Activated CD4-positive, alpha-beta T cell treated with anti-CD3 and anti-CD28 coated beads for 4 hours (primary cell): ENCODE measurements at regions not wholly inside any gene's neighbourhood (a gene's known extent, or its start where the extent isn't known, plus 50 kb on each side); places are given as distances from the start of the nearest gene placed in this dataset.
"Not testable (repeated sequence)": the region's sequence is repeated elsewhere in the genome, so short reads cannot be mapped to it uniquely, and the experiment has no call there.

Source experiments
- DNase-seq, 2 donors: peaks; one replicate each; pipeline ENCODE4 v3.0.0-alpha.2; 2020

DNA sequence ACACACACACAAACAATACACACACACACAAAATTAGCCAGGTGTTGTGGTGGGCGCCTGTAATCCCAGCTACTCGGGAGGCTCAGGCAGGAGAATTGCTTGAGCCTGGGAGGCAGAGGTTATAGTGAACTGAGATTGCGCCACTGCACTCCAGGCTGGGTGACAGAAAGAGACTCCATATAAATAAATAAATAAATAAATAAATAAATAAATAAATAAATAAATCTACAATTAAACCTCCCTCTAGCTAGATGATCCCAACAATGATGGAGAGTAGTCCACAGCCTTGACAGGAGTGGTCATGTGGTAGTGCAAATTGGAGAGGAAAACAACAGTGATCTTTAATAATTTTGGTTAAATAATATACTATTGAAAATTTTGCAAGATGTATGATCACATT, 1739.0 kb upstream of the C9orf72 start:
- no peak for DNase-seq

DNA sequence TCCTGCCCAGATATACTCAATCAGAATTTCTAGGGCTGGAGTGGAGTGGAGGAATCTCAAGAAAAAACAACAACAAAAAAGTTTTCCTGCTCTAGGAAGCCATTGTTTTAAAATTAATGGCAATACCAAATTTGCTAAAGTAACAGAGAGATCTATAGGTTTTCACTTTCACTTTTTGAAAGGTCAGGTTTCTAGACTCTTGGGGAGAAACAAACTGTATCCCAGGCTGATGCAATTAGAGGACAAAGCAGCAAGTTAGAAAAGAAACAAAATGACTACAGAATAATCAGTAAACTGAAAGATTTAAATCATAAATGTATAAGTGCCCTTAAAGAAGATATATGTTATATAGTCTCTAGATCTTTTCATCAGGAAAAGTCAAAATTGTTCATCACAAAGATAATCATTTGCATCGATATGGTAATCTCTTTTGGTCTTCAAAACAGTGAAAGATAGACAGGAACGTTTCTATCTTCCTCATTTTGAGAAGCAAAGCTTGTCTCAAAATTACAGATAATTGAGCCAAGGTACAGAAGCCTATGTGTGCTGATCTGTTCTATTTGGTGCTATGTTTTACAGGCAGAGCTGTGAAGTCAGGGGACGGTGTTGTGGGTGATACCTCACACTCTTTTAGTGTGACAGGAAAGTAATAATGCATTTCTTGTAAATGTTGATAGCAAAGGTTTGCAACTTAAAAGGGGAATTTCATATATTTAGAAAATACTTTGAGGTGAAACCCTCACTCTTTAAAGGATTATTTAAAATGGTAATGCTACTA, 1746.6 kb upstream of the C9orf72 start:
- no peak for DNase-seq

DNA sequence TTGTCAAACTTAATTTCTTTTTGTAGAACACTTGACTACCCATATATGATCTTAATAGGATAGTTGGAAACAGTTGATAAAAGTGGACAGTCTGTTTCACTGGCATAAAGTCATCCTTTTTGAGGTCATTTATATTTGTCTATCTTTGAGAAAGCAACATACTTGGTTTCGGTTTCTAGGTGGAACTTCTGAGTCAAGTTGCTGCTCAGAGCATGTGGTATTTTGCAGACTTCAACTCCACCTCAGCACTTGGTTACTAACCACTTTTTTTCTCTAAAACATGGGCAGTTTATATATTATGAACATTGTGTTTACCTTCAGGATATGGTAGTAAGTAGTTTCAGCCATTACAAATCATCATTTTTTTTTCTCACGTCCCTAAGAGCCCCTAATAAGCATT, 1749.0 kb upstream of the C9orf72 start:
- no peak for DNase-seq

DNA sequence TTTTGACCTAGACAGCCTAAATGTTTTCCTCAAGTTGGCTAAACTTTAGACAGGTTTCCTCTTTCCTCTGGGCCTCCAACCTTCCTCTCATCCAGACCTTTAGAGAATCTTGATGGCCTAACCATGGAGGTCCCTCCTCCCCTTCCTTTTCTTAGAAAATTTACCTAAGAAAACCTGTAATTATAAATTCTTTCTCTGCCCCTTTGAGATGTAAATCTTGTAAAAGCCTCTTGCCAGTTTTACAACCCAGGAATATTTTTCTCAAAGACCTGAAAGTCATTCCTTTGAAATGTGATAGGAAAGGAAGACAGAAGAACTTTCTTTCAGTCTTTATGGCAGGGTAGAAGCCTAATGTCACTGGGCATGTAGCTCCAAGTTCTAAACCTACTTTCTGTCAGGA, 1752.6 kb upstream of the C9orf72 start:
- no peak for DNase-seq

DNA sequence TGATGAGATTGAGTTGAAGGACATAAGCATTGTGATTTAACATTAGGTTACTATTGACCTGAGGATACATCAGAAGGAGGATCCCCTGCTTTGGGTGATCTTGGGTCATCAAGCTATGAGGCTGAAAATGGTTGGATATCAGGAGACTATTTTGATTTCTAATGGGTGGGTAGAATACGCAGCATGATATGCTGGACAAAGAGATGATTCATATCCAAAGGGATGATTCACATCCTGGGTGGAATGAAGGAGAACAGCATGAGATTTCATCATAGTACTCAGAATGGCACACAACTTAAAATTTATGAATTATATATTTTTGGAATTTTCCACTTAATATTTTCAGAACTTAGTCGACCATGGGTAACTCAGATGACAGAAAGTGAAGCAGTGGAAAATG, 1759.5 kb upstream of the C9orf72 start:
- no peak for DNase-seq

DNA sequence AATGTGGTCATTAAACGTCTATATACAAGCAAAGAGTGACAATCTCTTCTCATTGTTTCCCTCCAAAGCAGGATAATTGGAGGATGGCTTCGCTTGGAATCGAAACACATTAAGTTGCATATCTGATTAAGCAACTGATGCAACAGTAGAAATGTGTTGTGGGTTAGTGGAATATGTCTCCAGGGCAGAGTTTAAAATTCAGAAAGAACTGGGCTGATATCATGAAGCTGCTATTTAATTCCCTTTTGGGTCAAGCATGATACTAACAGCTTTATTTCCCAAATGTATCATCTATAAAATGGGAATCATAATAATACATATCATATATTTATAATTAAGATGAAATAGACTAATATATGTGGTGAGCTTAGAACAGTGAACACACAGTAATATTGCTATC, 1763.0 kb upstream of the C9orf72 start:
- DNase-seq = no peak

DNA sequence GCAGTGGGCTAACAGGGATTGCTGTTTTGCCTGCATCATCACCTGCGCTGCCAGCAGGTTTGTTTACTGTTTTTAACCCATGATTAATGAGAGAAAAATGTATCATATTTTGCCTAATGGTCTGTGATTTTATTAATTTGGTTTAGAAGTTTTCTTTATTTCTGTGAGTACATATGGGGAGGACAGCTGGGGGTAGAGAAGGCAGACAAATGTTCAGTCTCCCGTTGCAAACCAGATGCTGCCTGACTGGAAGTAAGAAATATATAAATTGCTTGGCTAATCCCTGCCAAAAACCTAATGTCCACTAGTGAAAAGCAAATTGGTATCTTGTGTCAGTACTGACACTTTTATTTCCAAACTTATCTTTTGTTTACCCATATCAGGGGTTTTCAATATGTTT, 1766.1 kb upstream of the C9orf72 start:
- no peak for DNase-seq

DNA sequence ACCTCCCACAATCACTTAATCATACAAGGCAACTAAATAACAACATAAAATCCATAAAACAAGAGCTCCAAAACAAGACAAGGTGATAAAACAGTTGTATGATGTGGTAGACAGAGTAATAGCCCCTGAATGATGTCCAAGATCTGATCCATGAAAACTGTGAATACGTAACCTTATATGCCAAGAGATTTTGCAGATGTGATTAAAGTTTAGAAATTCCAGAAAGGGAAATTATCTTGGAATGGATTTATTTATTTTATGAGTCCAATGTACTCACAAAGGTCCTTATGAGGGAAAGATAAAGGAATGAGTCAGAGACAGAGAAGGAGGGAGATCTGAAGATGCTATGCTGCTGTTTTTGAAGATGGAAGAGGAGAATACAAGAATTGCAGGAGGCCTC, 1775.7 kb upstream of the C9orf72 start:
- DNase-seq = no peak

DNA sequence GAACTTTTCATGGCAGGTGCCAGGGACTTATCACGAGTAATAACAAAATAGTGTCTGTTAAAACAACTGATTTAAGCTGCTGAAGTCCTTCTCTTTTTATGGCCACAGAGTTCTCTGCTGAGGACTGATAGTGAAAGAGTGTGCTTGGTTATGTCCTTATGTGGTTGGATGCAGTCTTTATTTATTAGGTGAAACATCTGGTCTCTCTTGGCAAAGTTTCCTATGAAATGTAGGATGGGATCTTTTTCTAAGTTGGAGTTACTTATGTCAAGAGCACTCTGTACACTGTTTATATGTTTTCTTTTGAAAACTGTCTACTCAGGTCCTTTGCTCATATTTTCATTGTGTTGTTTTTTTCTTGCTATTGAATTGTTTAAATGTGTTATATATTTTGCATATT, 1816.1 kb upstream of the C9orf72 start:
- no peak for DNase-seq

DNA sequence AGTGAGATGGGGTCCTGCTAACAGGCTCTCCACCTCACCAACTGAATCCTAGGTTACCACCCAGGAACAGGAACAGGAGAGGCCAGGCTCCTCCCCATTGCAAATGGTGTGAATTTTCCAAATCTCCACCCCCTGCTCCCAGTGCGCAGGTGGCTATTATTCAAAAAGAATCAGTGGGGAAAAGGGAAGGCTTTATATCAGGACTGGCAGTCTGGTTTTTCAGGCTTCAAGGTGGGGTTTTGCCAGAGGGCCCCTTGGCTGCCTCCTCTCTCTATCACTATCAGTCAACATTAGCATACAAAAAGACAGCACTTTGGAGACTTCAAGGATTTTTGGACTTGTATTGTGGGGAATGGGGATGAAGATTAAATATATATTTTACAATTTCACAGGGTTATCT, 1817.6 kb upstream of the C9orf72 start:
- no peak for DNase-seq

DNA sequence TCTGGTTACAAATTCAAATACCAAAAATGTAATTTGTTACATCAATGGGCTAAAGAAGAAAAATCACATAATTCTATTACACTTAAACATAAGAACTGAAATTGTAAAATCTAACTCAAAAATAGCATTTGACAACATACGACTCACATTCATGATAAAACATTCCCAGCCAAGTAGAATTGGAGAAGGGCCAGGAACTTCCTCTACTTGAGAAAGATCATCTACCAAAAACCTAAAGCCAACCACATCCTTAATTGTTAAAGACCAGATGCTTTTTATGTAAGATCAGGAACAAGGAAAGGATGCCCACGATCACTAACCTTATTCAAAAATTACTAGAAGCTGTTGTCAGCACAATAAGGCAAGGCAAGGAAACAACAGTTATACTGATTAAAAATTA, 1819.8 kb upstream of the C9orf72 start:
- DNase-seq = no peak

DNA sequence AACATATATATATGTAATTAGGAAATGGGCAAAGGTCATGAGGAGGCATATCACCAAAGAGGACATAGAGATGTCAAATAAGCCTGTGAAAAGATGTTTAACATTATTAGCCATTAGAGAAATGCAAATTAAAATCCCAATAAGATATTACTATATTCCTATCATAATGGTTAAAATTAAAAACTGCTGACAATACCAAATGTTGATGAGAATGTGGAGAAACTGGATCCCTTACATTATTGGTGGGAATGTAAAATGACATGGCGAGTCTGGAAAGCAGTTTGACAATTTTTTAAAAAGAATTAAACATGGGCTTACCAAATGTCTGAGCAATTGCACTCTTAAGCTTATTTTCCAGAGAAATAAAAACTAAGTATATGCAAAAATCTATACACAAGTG, 1821.6 kb upstream of the C9orf72 start:
- DNase-seq = no peak

DNA sequence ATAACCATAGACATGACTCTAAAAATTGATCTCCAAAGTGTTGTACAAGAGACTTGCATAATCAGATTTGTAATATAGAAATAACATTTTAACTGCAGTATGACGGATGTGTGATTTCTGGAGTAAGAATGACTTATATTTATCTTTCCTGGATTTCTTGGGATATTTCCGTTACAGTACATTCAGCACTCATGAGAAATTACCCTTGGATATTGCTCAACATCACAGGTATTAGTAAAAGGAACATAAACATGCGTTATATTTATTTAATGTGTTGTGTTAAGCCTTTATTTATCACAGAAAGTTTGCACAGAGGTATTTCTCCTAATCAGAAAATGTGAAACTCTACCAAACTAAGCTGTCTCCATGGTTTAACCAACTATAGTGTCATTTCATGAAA, 1823.9 kb upstream of the C9orf72 start:
- DNase-seq = no peak

DNA sequence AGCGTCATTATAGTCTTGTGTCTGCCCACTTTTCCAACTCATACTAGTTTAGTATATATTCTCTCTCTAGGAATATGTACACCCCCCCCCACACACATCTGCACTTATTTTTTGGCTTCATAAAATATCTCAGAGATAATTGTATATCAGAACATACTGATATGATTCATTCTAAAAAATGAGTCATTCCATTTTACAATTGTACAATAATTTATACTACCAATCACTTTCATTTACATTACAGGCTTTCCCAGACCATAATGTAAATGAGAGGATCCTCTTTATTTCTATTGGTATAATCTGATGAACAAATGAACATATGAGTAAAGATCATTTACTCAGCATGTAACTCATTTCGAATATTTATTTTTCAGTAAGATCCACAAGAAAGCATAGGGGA, 1842.9 kb upstream of the C9orf72 start:
- no peak for DNase-seq

DNA sequence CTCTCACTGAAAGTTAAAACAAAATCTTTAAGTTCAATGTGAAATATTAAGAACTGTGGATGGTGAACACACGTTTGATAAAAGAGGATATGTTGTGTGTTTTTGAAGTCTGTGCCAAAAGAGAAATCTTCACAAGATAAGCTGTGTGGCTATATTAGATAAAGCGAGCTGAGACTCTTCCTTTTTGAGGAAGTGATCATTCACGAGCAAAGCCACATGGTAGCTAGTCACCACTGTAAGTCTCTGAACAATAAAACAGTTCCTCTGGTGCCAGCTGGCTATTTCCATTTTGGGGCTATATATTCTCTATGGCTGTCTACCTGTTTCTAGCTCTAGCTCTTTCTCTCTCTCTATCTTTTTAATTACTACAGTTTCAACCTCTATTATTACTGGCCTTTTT, 1849.2 kb upstream of the C9orf72 start:
- DNase-seq = no peak

DNA sequence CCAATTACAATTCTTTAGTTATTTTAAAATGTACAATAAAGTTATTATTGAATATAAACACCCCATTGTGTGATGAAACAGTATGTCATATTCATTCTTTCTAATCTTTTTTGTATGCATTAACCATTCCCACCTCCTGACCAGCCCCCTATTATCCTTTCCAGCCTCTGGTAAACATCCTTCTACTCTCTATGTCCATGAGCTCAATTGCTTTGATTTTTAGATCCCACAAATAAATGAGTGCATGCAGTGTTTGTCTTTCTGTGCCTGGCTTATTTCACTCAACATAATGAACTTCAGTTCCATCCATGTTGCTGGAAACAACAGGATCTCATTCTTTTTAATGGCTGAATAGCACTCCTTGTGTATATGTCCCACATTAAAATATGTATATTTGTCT, 1858.9 kb upstream of the C9orf72 start:
- DNase-seq = no peak

DNA sequence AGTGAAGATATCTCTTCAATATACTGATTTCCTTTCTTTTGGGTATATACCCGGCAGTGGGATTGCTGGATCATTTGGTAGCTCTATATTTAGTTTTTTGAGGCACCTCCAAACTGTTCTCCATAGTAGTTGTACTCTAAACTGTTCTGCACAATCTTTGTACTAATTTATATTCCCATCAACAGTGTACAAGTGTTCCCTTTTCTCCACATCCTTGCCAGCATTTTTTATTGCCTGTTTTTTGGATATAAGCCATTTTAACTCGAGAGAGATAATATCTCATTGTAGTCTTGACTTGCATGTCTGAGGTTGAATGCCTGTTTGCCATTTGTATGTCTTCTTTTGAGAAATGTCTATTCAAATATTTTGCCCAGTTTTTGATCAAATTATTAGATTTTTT, 1859.4 kb upstream of the C9orf72 start:
- not testable (repeated sequence) for DNase-seq

DNA sequence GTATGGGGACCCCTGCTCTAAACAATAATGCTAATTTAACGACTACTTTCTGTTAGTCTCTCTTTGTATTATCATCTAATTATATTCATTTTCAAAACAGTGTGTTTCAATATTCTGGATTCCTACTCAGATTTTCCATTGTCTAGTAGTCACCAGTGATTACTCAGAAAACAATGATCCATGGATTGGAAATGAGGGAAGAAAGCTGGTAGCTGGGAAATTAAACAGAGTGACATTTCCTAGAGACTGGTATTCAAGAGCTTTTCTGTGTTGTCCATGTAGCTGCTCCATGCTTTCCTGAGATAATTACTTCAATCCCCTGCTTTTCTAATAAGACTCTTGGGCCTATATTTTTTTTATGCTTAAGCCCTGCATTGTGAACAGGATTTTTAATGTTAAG, 1862.1 kb upstream of the C9orf72 start:
- DNase-seq = no peak

DNA sequence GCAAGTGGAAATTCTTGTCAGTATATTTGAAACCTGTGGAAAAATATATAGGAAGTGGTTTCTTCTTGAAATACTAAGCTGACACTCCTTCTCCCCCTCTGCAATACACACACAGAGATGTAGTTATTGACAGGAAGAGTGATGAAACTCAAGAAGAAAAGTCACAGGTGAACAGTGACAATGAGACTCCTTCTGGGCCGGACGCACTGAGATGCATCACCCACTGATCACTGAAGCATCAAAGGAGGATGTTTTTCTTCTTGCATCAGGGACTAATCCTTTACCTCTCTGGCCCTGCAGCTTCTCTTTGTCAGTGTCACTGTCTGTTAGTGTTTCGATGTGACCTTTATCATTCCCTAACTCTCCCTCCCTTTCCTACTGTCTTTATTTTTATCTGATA, 1864.2 kb upstream of the C9orf72 start:
- no peak for DNase-seq

DNA sequence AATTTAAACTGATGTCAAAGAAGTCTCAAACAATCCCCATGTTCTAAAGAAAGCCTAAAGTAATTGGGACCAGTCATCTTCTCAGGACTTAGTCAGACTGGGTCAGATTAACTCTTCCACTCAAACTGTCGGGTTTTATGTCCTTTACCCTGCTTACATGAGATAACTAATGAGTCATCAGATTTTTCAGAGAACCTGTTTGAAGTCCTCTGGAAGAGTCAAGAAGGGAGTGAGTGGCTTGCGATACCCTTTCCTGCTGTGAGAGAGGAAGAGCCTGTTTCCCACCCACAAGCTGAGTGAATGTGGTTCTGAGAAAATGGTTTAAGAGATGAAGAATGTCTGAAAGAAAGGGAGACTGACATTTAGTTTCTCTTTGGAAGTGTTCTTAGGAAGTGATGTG, 1866.7 kb upstream of the C9orf72 start:
- DNase-seq = no peak

DNA sequence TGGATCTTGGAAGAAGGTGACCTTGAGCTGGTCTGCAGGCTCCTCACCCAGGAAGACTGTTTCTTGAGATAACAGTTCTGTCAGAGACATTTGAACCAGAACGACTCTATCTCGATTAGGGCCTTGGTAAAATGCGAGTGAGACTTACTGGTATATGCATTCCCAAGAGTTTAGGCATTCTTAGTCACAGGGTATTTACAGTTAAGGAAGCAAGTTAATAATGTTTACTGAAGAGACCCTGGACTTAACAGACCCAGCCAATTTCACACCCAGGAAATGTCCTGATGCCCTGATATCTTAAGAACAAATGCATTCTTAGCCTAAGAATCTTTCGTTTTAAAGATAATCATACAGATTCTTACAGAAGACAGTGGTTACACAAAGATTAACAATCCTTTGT, 1867.2 kb upstream of the C9orf72 start:
- no peak for DNase-seq

DNA sequence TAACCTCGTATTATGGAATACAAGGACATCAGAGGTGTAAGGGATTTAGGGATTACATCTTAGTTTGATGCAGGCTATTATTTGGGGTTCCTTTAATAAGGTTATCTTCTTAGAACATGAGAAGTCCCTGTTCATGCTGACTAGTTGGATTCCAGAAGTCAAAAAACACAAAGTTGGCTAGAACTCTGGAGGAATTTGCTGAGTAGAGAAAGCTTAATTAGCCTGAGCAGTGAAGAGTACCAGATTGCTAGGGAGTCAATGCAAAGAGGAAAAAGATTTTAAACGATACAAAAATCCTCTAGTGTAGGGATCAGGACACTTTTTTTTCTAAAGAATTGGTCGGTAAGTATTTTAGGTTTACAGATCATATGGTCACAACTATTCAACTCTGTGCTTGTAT, 1872.5 kb upstream of the C9orf72 start:
- no peak for DNase-seq

DNA sequence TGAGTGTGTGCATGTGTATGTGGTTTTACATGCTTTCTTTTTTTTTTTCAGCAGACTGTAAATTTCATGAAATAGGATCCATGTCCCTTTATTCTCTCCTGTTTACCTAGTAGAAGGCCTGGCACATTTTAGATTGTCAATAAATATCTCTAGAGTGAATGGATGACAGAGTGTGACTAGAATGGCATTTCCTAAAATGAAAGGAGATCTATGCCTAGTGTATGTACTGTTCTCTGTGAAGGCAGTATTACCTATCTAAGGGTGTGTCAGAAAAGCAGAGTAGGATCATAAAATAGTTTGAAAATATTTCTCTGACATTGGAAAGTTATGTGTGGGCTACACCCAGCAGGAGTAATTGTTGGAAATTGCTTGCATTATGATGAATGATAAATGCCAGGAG, 1876.0 kb upstream of the C9orf72 start:
- DNase-seq = no peak

DNA sequence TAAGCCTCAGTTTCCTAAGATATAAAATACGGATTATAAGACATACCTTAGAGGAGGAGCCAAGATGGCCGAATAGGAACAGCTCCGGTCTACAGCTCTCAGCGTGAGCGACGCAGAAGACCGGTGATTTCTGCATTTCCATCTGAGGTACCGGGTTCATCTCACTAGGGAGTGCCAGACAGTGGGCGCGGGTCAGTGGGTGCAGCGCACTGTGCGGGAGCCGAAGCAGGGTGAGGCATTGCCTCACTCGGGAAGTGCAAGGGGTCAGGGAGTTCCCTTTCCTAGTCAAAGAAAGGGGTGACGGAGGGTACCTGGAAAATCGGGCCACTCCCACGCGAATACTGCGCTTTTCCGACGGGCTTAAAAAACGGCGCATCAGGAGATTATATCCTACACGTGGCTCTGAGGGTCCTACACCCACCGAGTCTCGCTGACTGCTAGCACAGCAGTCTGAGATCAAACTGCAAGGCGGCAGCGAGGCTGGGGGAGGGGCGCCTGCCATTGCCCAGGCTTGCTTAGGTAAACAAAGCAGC, 1877.1 kb upstream of the C9orf72 start:
- DNase-seq = not testable (repeated sequence)

DNA sequence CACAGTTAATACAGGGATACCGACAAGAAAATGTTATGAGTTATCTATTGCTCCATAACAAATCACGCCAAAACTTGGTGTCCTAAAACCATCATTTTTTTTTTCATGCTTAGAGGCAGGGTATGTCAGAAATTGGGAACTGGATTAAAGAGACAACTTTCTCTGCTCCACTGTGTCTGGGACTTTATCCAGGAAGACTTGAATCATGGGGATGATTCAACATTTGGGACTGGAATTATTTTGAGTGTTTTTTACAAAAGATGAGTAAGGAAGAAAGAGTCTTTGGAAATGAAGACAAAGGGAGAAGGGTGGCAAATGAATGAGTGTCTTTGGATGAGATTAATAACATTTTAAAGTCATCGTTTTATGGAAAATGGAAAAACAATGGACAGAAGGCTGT, 1883.7 kb upstream of the C9orf72 start:
- DNase-seq = no peak
